Left ventricle myocardium inferior (tissue), 1 donor: ENCODE measurements at regions not wholly inside any gene's neighbourhood (a gene's known extent, or its start where the extent isn't known, plus 50 kb on each side); places are given as distances from the start of the nearest gene placed in this dataset.

ENCODE experiments used
- DNase-seq: peaks from one replicate; pipeline ENCODE4 v3.0.0-alpha.2; 2020
- H3K27ac ChIP-seq: fragments of 200-600 bp; replicated peaks from 2 replicates; pipeline ENCODE4 v1.8.0; 2021
- H3K27me3 ChIP-seq: fragments of 200-600 bp; 2 replicates; pipeline ENCODE4 v1.8.0; 2021; ENCODE audit warnings: low read depth
- H3K36me3 ChIP-seq: fragments of 200-600 bp; 2 replicates; pipeline ENCODE4 v1.8.0; 2021
- H3K4me1 ChIP-seq: fragments of 200-600 bp; 2 replicates; pipeline ENCODE4 v1.8.0; 2021
- H3K4me3 ChIP-seq: fragments of 200-600 bp; 2 replicates; pipeline ENCODE4 v1.8.0; 2021; ENCODE audit warnings: mild to moderate bottlenecking, moderate library complexity
- H3K9me3 ChIP-seq: fragments of 200-600 bp; replicated peaks from 2 replicates; pipeline ENCODE4 v1.8.0; 2021
- intact Hi-C: fragments of 100-400 bp; cut with micrococcal nuclease; formaldehyde crosslinking; loops from one replicate; pipeline ENCODE4 v1.11.0; 2022
- TF ChIP-seq, protein P1 (sequence below): fragments of 200-600 bp; IDR thresholded peaks from 2 replicates; pipeline ENCODE4 v1.8.0; 2021; ENCODE audit warnings: antibody characterized with exemption, mild to moderate bottlenecking, borderline replicate concordance
- donor health status: DM: no; HTN: yes; CAD: no; lungs with severe emphysema.

DNA sequence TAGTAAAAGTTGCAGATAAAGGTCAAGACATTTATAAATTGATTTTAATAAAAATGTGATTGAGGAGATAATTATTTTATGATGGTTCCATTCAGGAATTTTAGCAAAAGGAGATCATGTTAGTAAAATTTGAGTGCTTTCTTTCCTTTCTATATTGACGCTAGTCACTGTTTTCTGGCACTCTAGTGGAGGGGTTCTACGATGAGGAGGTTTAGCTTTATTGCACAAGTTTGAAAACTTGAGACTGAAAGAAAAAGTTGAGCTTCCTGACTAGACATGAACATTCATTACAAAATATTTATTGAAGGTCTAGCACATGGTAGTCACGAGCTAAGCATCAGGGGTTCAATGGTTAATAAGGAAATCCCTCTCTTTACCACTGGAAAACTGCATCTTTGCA, 336.1 kb downstream of the SNAPC1 start:
- Histone ChIP-seq H3K36me3 (no peaks in the 10 kb centered on the region), H3K4me1 (no peaks in the 10 kb centered on the region), H3K27ac (no peak overlapping the region), H3K4me3 (no peak overlapping the region), H3K27me3 (no peaks in the 10 kb centered on the region), H3K9me3 (peaks cover 7% of the 10 kb centered on the region)
- intact Hi-C loops = no loop called here
- TF ChIP-seq, protein P1, sequence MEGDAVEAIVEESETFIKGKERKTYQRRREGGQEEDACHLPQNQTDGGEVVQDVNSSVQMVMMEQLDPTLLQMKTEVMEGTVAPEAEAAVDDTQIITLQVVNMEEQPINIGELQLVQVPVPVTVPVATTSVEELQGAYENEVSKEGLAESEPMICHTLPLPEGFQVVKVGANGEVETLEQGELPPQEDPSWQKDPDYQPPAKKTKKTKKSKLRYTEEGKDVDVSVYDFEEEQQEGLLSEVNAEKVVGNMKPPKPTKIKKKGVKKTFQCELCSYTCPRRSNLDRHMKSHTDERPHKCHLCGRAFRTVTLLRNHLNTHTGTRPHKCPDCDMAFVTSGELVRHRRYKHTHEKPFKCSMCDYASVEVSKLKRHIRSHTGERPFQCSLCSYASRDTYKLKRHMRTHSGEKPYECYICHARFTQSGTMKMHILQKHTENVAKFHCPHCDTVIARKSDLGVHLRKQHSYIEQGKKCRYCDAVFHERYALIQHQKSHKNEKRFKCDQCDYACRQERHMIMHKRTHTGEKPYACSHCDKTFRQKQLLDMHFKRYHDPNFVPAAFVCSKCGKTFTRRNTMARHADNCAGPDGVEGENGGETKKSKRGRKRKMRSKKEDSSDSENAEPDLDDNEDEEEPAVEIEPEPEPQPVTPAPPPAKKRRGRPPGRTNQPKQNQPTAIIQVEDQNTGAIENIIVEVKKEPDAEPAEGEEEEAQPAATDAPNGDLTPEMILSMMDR = no peak
- DNase-seq = no peak

DNA sequence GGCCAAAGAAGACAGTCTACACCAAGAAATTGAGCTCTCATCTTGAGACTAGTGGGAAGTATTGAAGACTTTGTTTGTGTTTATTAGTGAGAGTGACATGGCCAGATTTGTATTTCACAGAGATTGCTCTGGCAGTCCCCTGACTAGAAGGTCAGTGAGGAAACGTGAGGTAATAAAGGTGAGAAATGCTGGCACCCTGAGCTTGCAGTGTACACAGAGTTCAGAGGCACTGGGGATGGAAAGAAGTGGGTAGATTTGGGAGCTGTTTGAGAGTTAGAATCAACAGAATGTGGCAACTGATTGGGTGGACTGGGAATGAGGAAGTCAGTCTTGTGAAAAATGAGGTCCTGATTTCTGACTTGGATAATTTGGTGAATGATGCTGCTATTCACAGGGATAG, 336.9 kb downstream of the SNAPC1 start:
- no peak for DNase-seq
- no peaks in the 10 kb centered on the region for H3K27me3 ChIP-seq

DNA sequence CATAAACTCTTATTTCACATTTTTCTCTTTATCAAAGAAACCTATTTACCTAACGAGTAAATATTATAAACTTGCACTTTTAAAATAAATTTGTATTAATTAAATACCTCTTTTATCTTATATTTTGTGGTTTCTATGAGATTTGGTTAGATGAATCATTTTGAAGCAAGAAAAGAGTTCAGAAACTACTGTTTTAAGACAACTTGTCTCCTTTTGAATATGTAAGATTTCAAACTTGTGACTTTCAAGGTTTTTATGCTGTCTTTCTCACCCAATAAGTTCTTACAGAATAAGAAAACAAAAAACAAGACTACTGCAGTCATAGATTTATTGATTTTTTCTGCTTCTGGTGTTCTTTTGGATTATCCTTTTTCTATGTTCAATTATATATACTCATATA, 339.0 kb downstream of the SNAPC1 start:
- DNase-seq = no peak
- H3K36me3 ChIP-seq = no peaks in the 10 kb centered on the region
- intact Hi-C loops = no loop called here
- no peaks in the 10 kb centered on the region for H3K4me1 ChIP-seq
- no peaks in the 10 kb centered on the region for H3K27me3 ChIP-seq
- TF ChIP-seq, protein P1 = no peak
- no peak overlapping the region for H3K4me3 ChIP-seq
- no peaks in the 10 kb centered on the region for H3K9me3 ChIP-seq
- no peak overlapping the region for H3K27ac ChIP-seq

More for the DNA sequence above, 336.9 kb downstream of the SNAPC1 start:
- Histone ChIP-seq H3K9me3 (peaks cover 7% of the 10 kb centered on the region), H3K27ac (no peak overlapping the region), H3K36me3 (no peaks in the 10 kb centered on the region), H3K4me3 (no peak overlapping the region), H3K4me1 (no peaks in the 10 kb centered on the region)
- intact Hi-C loops = no loop called here
- TF ChIP-seq, protein P1 = no peak

DNA sequence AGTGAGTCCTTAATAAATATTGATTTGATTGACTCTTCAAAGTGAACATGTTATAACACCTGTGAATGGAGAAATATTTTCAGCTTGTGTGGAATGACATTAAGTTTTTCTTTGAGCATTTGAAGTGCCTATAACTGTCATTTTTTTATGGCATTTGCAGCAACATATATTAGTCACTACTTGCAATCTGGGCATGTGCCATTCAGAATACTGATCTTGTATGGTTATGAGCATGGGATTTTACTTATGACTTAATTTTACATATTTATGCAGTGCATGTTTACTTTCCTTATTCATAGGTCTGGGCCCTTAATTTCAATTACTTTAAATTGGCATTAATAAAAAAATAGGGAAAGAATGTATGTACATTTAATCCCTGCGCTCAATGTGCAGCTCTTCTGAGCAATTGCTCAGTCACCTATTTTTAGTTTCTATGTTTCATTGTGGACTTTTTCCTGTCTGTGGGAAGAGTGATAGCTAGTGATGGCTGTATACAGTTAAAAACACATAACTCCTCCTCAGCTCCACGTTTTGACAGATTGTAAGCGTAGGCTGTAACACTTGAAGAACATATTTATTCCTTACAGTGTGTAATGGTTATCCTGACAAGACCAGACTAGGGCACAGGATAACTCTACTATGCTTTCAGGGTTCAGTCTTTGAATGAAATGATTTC, 339.6 kb downstream of the SNAPC1 start:
- no peak for DNase-seq
- Histone ChIP-seq H3K4me1 (no peaks in the 10 kb centered on the region), H3K27me3 (no peaks in the 10 kb centered on the region), H3K36me3 (no peaks in the 10 kb centered on the region), H3K27ac (no peak overlapping the region), H3K9me3 (no peaks in the 10 kb centered on the region), H3K4me3 (no peak overlapping the region)
- intact Hi-C loops = no loop called here
- TF ChIP-seq, protein P1 = no peak

DNA sequence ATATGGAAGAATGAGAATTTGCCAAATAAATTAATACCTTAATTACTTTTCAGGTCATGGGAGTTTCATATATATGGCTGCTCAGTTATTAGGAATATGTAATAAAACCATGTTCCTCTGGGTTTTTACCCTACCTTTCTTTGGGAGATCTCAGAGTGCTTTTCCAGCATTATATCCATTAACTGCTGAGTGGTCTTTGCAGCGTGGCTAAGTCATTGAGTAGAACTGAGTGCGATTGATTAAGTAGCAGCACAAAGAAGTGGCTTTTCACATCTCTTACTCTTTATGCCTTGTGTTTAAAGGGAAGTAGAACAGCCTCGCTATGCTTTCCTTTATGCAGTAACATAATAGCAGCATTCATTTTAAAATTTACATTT, 340.1 kb downstream of the SNAPC1 start:
- H3K4me3 ChIP-seq = no peak overlapping the region
- H3K4me1 ChIP-seq = no peaks in the 10 kb centered on the region
- no peaks in the 10 kb centered on the region for H3K27me3 ChIP-seq
- intact Hi-C loops = no loop called here
- DNase-seq = no peak
- no peaks in the 10 kb centered on the region for H3K36me3 ChIP-seq
- no peak overlapping the region for H3K27ac ChIP-seq
- no peaks in the 10 kb centered on the region for H3K9me3 ChIP-seq
- TF ChIP-seq, protein P1 = no peak
